RCC 7860 (cell line): ENCODE measurements at regions not wholly inside any gene's neighbourhood (a gene's known extent, or its start where the extent isn't known, plus 50 kb on each side); places are given as distances from the start of the nearest gene placed in this dataset.

Experiments used
- DNase-seq: peaks from one replicate; pipeline ENCODE4 v3.0.0-alpha.2; 2015; ENCODE audit warnings: low spot score
- FAIRE-seq: peaks from 2 replicates; lab custom pipeline; 2012; peaks lifted over from hg19 to GRCh38; lab: Jason Lieb, UNC

GRCh38 chr1:55425310-55425930 is 210.3 kb upstream of the USP24 start:
- FAIRE-seq (no peak), DNase-seq (no peak)

- DNase-seq (no peak), FAIRE-seq (no peak)
Measured at GRCh38 chr1:55423376-55423775, 208.2 kb upstream of the USP24 start.

DNA sequence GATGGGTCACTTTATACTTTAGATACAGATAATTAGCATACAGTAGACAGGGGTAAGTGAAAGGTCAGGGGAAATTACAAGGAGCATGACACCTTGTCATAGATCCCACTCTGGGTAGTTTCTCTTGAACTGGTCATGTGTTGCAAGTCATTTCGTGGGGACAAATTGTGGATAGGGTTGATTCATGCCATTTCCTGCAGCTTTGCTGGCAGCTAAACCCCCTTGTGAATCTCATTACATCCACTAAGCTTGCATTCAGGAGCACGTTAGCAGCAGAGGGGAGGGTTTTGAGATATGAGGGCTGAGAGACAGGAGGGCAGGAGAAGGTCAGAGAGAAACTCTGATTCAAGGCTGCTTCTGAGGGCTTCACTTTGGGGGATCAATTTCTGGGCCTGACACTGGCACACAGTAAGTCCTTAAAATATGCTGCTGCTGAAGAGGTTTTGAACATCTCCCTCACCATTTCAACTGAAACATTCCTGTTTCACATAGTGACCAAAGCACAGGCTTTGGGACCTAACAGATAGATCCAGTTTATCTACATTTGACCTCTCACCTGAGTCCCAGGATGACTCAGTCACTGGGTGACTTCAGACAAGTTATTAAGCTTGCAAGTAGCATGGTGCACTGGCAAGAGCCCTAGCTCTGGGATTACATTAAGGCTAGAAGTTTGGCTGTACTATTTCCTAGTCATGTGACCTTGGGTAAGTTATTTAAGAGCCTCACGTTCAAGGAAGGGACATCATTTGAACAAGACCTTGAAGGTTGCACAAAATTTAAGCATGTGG is 206.0 kb upstream of the USP24 start:
- DNase-seq: peak; percentile 88
- FAIRE-seq: peak; percentile 90

GRCh38 chr1:55420026-55420425 is 204.9 kb upstream of the USP24 start:
- no peak for FAIRE-seq

GRCh38 chr1:55418208-55419000 is 203.2 kb upstream of the USP24 start:
- FAIRE-seq: no peak
- DNase-seq: no peak

More at GRCh38 chr1:55420026-55420425, 204.9 kb upstream of the USP24 start:
- DNase-seq: no peak

- DNase-seq (no peak), FAIRE-seq (no peak)
Measured at GRCh38 chr1:55416164-55416842, 201.1 kb upstream of the USP24 start.

GRCh38 chr1:55413286-55413685 is 198.1 kb upstream of the USP24 start:
- FAIRE-seq: no peak
- no peak for DNase-seq

- FAIRE-seq: no peak
- DNase-seq: no peak
Measured at GRCh38 chr1:55412060-55412459, 196.9 kb upstream of the USP24 start.

GRCh38 chr1:55402671-55403464 is 187.7 kb upstream of the USP24 start:
- DNase-seq: no peak
- no peak for FAIRE-seq

- DNase-seq (no peak), FAIRE-seq (no peak)
Measured at GRCh38 chr1:55402142-55402541, 187.0 kb upstream of the USP24 start.

- DNase-seq (no peak), FAIRE-seq (no peak)
Measured at GRCh38 chr1:55400508-55400907, 185.3 kb upstream of the USP24 start.

DNA sequence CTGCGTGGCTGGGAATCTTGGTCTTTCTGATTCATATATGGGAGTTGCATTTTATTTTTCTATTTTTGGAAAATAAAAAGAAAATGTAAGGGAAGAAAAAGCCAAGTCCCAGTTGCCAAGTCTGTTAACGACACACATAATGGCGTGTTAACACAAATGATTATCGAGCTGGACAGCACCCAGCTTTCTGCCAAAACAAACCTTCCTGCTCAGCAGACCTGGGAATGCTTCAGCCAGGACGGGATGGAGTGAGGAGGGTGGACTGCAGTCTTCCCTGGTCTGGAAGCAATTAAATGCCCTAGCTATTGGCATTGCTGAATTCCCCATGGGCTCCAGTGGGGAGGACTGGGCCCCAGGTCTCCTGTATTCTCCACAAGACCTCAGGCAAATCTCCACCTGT is 184.2 kb upstream of the USP24 start:
- FAIRE-seq: no peak
- no peak for DNase-seq

GRCh38 chr1:55396381-55396891 is 181.3 kb upstream of the USP24 start:
- FAIRE-seq (no peak), DNase-seq (no peak)

DNA sequence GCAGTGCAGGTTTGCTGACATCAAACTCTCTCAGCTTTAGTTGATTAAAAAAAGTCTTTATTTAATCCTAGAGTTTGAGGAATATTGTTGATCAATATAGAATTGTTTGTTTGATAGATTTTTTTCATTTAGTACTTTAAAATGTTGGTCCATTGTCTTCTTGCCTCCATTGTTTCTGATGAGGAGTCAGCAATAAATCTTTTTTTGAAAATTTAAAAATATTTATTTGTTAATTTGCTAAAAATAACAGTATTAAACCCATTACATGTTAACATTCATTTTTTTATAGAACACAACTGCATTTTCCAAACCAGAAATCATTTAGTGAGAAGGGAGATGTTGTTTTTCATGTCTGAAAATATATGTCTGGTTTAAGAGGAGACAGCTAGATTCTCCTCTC is 173.8 kb upstream of the USP24 start:
- peak; percentile 21 for FAIRE-seq
- DNase-seq: no peak

DNA sequence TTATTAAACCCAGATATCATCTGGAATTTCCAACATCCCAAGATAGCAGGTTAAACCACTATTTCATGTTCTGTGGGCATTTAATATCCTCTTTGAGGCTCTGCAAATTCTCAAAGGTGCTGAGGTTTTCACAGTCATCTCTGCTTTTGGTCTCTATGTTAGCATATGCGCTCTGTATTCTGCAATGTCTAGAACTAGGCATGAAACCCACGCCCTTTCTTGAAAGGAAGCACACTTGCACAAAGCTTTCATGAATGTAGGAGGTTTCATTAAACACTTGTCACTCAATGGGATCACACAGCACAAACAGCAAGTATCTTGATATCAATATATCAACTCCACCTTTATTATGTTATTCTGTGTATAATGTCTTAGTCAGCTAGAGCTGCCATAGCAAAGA is 172.0 kb upstream of the USP24 start:
- FAIRE-seq: no peak
- no peak for DNase-seq

- FAIRE-seq (no peak), DNase-seq (no peak)
Measured at GRCh38 chr1:55386456-55386855, 171.3 kb upstream of the USP24 start.

- FAIRE-seq: no peak
Measured at GRCh38 chr1:55385402-55386018, 170.3 kb upstream of the USP24 start.

GRCh38 chr1:55384637-55385036 is 169.5 kb upstream of the USP24 start:
- FAIRE-seq: no peak
- no peak for DNase-seq

More at GRCh38 chr1:55385402-55386018, 170.3 kb upstream of the USP24 start:
- no peak for DNase-seq

GRCh38 chr1:55382806-55383305 is 167.7 kb upstream of the USP24 start:
- DNase-seq (no peak), FAIRE-seq (no peak)
